Liver (tissue), 8 donors: ENCODE measurements at regions not wholly inside any gene's neighbourhood (a gene's known extent, or its start where the extent isn't known, plus 50 kb on each side); places are given as distances from the start of the nearest gene placed in this dataset.

ENCODE experiments used
- DNase-seq: peaks from one replicate; pipeline ENCODE4 v3.0.0-alpha.2; 2017; ENCODE audit warnings: low spot score
- H3K27ac ChIP-seq, 2 donors: one replicate each; pipeline ENCODE4 v1.7.0; 2013; ENCODE audit warnings: inconsistent platforms in 2 of 2, low read length in 2 of 2, control low read depth in 1 of 2, low read depth in 1 of 2, mild to moderate bottlenecking in 1 of 2
- H3K27me3 ChIP-seq, 4 donors: one replicate each; pipeline versions ENCODE4 v1.6.1 to v1.7.0; 2013; ENCODE audit warnings: low read length in 3 of 4, inconsistent platforms in 1 of 4, mild to moderate bottlenecking in 1 of 4, moderate library complexity in 1 of 4; ENCODE audit not compliant: control insufficient read depth in 4 of 4, insufficient read depth in 4 of 4
- H3K36me3 ChIP-seq, 4 donors: one replicate each; pipeline versions ENCODE4 v1.6.1 to v1.7.0; 2013; ENCODE audit warnings: low read length in 3 of 4, mild to moderate bottlenecking in 3 of 4, low read depth in 1 of 4, moderate library complexity in 1 of 4; ENCODE audit not compliant: control insufficient read depth in 4 of 4, insufficient read depth in 3 of 4
- H3K4me1 ChIP-seq, 4 donors: one replicate each; pipeline versions ENCODE4 v1.6.1 to v1.7.0; 2013; ENCODE audit warnings: low read length in 3 of 4, mild to moderate bottlenecking in 3 of 4, moderate library complexity in 1 of 4; ENCODE audit not compliant: control insufficient read depth in 4 of 4, insufficient read depth in 4 of 4
- H3K4me3 ChIP-seq, 3 donors: one replicate each; pipeline versions ENCODE4 v1.6.1 to v1.7.0; 2013; ENCODE audit warnings: low read length in 3 of 3, control low read depth in 1 of 3, low read depth in 1 of 3, mild to moderate bottlenecking in 1 of 3
- H3K9ac ChIP-seq, 2 donors: one replicate each; pipeline ENCODE4 v1.7.0; 2013; ENCODE audit warnings: low read length in 2 of 2, mild to moderate bottlenecking in 2 of 2, moderate library complexity in 2 of 2, control low read depth in 1 of 2, low read depth in 1 of 2
- H3K9me3 ChIP-seq, 4 donors: one replicate each; pipeline versions ENCODE4 v1.6.1 to v1.7.0; 2013; ENCODE audit warnings: low read length in 3 of 4; ENCODE audit not compliant: control insufficient read depth in 4 of 4
- FOXA1 ChIP-seq: IDR thresholded peaks from 2 replicates; pipeline ENCODE4 v1.6.1; 2016; ENCODE audit warnings: antibody characterized with exemption
- FOXA2 ChIP-seq: IDR thresholded peaks from 2 replicates; pipeline ENCODE4 v1.6.1; 2016; ENCODE audit warnings: antibody characterized with exemption
- HNF4G ChIP-seq: IDR thresholded peaks from 2 replicates; pipeline ENCODE4 v1.6.1; 2016; ENCODE audit warnings: antibody characterized with exemption
- JUND ChIP-seq, 2 donors: IDR thresholded peaks; 2 replicates each; pipeline ENCODE4 v1.6.1; 2016; ENCODE audit warnings: antibody characterized with exemption in 2 of 2
- NR2F2 ChIP-seq: IDR thresholded peaks from 2 replicates; pipeline ENCODE4 v1.6.1; 2016; ENCODE audit warnings: antibody characterized with exemption
- RAD21 ChIP-seq, 2 donors: IDR thresholded peaks; 2 replicates each; pipeline ENCODE4 v1.6.1; 2016; ENCODE audit warnings: antibody characterized with exemption in 2 of 2, mild to moderate bottlenecking in 2 of 2
- REST ChIP-seq: IDR thresholded peaks from 2 replicates; pipeline ENCODE4 v1.6.1; 2016; ENCODE audit warnings: antibody characterized with exemption, mild to moderate bottlenecking
- SP1 ChIP-seq: IDR thresholded peaks from 2 replicates; pipeline ENCODE4 v1.6.1; 2018; ENCODE audit warnings: antibody characterized with exemption, mild to moderate bottlenecking
- WGBS: extraction: QIAGEN DNeasy Blood & Tissue Kit; methylation state at CpG from one replicate; pipeline ENCODE4 v1.1.7; 2013; 5-methylcytosine and 5-hydroxymethylcytosine counted together
- TF ChIP-seq, protein P1 (sequence below): fragments of 150-350 bp; IDR thresholded peaks from 2 replicates; pipeline ENCODE4 v1.5.1; 2017; ENCODE audit warnings: improper control_type of control experiment, low read depth, low read length; ENCODE audit not compliant: missing input control
- TF ChIP-seq, protein P2 (sequence below): IDR thresholded peaks from 2 replicates; pipeline ENCODE4 v1.6.1; 2016; ENCODE audit warnings: antibody characterized with exemption
- donor health status: healthy.
- donor health status: healthy.
- donor health status: healthy.
- donor health status: healthy.
- donor health status: healthy.

- TF ChIP-seq REST (no peak), FOXA2 (no peak)
Observed at GRCh38 chr12:102334765-102335164, 137.1 kb upstream of the PMCH start (continued).

DNA sequence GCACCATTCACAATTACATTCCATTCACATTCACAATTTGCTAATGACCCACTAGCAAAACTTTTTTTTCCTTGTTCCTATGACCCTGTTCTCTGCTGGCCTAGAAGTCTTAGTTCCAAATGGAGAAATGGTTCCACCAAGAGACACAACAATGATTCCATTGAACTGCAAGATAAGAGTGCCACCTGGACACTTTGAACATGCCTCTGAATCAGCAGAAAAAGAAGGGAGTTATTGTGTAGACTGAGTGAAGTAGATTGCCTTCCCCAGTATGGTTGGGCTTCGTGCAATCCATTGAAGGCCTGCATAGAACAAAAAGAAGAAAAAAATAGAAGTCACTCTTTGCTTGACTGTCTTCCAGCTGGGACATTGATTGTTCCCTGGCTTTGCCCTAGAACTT, 133.8 kb upstream of the PMCH start:
- 86% methylated on average over 1 of the region's 1 CpG for WGBS
- no peaks in the 10 kb centered on the region for H3K36me3 ChIP-seq
- TF ChIP-seq, protein P1, sequence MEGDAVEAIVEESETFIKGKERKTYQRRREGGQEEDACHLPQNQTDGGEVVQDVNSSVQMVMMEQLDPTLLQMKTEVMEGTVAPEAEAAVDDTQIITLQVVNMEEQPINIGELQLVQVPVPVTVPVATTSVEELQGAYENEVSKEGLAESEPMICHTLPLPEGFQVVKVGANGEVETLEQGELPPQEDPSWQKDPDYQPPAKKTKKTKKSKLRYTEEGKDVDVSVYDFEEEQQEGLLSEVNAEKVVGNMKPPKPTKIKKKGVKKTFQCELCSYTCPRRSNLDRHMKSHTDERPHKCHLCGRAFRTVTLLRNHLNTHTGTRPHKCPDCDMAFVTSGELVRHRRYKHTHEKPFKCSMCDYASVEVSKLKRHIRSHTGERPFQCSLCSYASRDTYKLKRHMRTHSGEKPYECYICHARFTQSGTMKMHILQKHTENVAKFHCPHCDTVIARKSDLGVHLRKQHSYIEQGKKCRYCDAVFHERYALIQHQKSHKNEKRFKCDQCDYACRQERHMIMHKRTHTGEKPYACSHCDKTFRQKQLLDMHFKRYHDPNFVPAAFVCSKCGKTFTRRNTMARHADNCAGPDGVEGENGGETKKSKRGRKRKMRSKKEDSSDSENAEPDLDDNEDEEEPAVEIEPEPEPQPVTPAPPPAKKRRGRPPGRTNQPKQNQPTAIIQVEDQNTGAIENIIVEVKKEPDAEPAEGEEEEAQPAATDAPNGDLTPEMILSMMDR, result no peak
- TF ChIP-seq NR2F2 (no peak), JUND (IDR thresholded peaks at IDR 0.05) (no peak), RAD21 (IDR thresholded peaks at IDR 0.05) (no peak), HNF4G (no peak), REST (no peak), FOXA2 (no peak), SP1 (no peak)
- TF ChIP-seq, protein P2, sequence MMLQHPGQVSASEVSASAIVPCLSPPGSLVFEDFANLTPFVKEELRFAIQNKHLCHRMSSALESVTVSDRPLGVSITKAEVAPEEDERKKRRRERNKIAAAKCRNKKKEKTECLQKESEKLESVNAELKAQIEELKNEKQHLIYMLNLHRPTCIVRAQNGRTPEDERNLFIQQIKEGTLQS, result no peak
- H3K27me3 ChIP-seq, result no peaks in the 10 kb centered on the region
- no peaks in the 10 kb centered on the region for H3K4me1 ChIP-seq
- H3K9me3 ChIP-seq, result no peaks in the 10 kb centered on the region
- H3K27ac ChIP-seq, result no peak overlapping the region
- no peak overlapping the region for H3K9ac ChIP-seq
- H3K4me3 ChIP-seq, result no peak overlapping the region
- no peak for DNase-seq

GRCh38 chr12:102329883-102330282, 132.2 kb upstream of the PMCH start:
- Histone ChIP-seq H3K27me3 (no peaks in the 10 kb centered on the region), H3K9me3 (no peaks in the 10 kb centered on the region), H3K4me1 (no peaks in the 10 kb centered on the region), H3K9ac (no peak overlapping the region), H3K4me3 (no peak overlapping the region), H3K27ac (no peak overlapping the region), H3K36me3 (no peaks in the 10 kb centered on the region)
- TF ChIP-seq SP1 (no peak), FOXA2 (no peak), FOXA1 (no peak), REST (no peak)
- TF ChIP-seq, protein P2, result no peak
- no peak for DNase-seq
